HL-60 (cell line): ENCODE measurements at regions not wholly inside any gene's neighbourhood (a gene's known extent, or its start where the extent isn't known, plus 50 kb on each side); places are given as distances from the start of the nearest gene placed in this dataset.
"Not testable (repeated sequence)": the region's sequence is repeated elsewhere in the genome, so short reads cannot be mapped to it uniquely, and the experiment has no call there.

Source experiments
- DNase-seq, 2 experiments: peaks; one replicate each; pipeline ENCODE4 v3.0.0-alpha.2; 2010 to 2020; ENCODE audit warnings: low read depth in 1 of 2, low spot score in 1 of 2
- H3K27ac ChIP-seq: fragments of 250-450 bp; sonication (Bioruptor Pico); replicated peaks from 2 replicates; pipeline ENCODE4 v1.5.1; 2020; ENCODE audit warnings: mild to moderate bottlenecking, moderate library complexity
- H3K27me3 ChIP-seq: fragments of 250-450 bp; sonication (Bioruptor Pico); 2 replicates; pipeline ENCODE4 v1.5.1; 2021; ENCODE audit warnings: mild to moderate bottlenecking, moderate library complexity; ENCODE audit not compliant: insufficient read depth, poor library complexity, severe bottlenecking
- H3K4me3 ChIP-seq: replicated peaks from 2 replicates; pipeline ENCODE4 v1.5.1; 2011; ENCODE audit warnings: mild to moderate bottlenecking, control low read depth, low read length; ENCODE audit not compliant: insufficient read depth
- CTCF ChIP-seq: IDR thresholded peaks from one replicate; pipeline ENCODE4 v1.5.1; 2011; ENCODE audit warnings: low read length, control low read depth, inconsistent platforms; ENCODE audit not compliant: insufficient read depth
- GABPA ChIP-seq: IDR thresholded peaks from 2 replicates; pipeline ENCODE4 v1.6.1; 2012; ENCODE audit warnings: low read depth
- POLR2AphosphoS5 ChIP-seq: IDR thresholded peaks from 2 replicates; pipeline ENCODE4 v1.6.1; 2012; ENCODE audit warnings: low read depth
- REST ChIP-seq: IDR thresholded peaks from 2 replicates; pipeline ENCODE4 v1.6.1; 2012; ENCODE audit warnings: low read depth; ENCODE audit not compliant: insufficient replicate concordance
- SPI1 ChIP-seq: IDR thresholded peaks from 2 replicates; pipeline ENCODE4 v1.6.1; 2012; ENCODE audit warnings: low read depth, mild to moderate bottlenecking, borderline replicate concordance

DNA sequence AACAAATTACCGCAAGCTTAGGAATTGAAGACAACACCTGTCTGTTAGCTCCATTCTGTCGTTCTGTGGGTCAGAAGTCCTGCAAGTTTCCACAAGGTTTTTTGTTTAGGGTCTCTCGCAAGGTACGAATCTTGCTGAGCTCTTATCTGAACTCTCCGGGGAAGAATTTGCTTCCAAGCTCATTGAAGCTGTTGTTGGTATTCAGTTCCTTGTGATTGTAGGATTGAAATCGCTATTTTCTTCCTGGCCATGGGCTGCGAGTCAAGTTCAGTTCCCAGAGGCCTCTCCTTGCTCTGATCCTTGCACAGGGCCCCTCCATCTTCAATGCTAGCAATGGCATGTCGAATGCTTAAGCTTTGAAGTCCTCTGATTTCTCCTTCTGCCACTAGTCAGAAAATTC is 53.5 kb upstream of the CNTLN start:
- no peak overlapping the region for H3K4me3 ChIP-seq
- no peak for DNase-seq
- H3K27ac ChIP-seq = no peak overlapping the region
- TF ChIP-seq CTCF = no peak
- no peak for TF ChIP-seq SPI1
- TF ChIP-seq POLR2AphosphoS5 = no peak
- TF ChIP-seq REST = no peak
- no peaks in the 10 kb centered on the region for H3K27me3 ChIP-seq

DNA sequence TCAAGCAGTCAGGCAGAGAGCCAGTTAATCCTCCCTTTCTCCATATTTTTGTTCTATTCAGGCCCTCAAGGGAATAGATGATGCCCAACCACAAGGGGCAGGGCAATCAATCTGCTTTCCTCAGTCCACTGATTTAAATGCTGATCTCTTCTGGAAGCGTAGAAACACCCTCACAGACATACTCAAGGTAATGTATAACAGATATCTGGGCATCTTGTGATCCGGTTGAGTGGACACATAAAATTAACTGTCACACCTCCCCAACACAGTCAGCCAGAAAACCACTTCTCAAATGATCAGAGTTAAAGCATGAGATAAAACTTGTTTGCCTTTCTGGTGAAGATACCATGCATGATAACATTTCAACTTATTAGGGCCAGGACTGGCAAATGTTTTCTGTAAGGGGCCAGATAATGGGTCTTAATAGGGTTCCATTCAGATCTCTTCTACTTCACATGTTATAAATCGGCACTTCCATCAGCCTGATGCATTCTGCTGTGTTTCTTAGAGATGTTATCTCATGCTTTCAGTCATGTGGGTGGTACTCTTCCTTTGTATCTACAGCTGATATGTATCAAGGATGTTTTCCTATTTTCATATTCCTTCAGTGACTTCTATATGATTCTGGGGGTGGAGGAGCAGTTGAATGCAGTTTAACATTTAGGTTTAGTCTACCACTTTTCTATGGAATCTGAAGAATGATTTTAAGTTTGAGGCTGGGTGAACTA is 58.9 kb upstream of the CNTLN start:
- no peaks in the 10 kb centered on the region for H3K27me3 ChIP-seq
- no peak overlapping the region for H3K4me3 ChIP-seq
- no peak overlapping the region for H3K27ac ChIP-seq
- no peak for TF ChIP-seq SPI1
- TF ChIP-seq REST = no peak
- TF ChIP-seq GABPA = no peak
- TF ChIP-seq CTCF = no peak
- no peak for TF ChIP-seq POLR2AphosphoS5
- no peak for DNase-seq

DNA sequence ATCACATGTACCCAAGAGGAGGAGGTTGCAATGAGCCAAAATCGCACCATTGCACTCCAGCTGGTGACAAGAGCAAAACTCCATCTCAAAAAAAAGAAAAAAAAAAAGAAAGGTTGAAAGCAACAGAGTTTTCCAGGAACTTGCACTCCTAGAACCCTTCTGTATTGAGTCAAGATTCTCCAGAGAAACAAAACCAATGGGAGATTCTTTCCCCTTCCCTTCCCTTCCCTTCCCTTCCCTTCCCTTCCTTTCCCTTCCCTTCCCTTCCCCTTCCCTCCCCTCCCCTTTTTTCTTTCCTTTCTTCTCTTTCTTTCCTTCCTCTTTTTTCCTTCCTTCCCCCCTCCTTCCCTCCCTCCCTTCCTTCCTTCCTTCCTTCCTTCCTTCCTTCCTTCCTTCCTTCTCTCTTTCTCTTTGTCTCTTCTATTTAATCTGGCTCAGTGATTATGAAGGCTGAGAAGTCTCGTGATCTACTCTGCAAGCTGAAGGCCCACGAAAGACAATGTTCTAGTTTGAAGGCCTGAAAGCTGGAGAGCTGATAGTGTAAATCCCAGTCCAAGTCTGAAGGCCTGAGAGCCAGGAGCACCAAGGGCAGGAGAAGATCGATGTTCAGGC is 59.6 kb upstream of the CNTLN start:
- Histone ChIP-seq H3K27ac (no peak overlapping the region), H3K4me3 (no peak overlapping the region), H3K27me3 (no peaks in the 10 kb centered on the region)
- TF ChIP-seq CTCF (no peak), REST (no peak), SPI1 (no peak), POLR2AphosphoS5 (no peak), GABPA (no peak)
- DNase-seq = no peak

DNA sequence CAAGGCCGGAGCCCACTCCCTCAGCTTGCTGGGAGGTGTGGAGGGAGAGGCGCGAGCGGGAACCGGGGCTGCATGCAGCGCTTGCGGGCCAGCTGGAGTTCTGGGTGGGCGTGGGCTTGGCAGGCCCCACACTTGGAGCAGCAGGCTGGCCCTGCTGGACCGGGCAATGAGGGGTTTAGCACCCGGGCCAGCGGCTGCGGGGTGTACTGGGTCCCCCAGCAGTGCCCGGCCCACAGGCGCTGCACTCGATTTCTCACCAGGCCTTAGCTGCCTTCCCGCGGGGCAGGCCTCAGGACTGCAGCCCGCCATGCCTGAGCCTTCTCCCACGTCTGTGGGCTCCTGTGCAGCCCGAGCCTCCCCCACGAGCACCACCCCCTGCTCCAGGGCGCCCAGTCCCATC is 62.3 kb upstream of the CNTLN start:
- H3K4me3 ChIP-seq, H3K27ac ChIP-seq, H3K27me3 ChIP-seq, DNase-seq: not testable (repeated sequence)
